Midbrain (tissue), 1 donor: ENCODE measurements at regions not wholly inside any gene's neighbourhood (a gene's known extent, or its start where the extent isn't known, plus 50 kb on each side); places are given as distances from the start of the nearest gene placed in this dataset.

ENCODE experiments used
- DNase-seq: peaks from one replicate; lab custom pipeline; 2025; lab: John Stamatoyannopoulos, UW

DNA sequence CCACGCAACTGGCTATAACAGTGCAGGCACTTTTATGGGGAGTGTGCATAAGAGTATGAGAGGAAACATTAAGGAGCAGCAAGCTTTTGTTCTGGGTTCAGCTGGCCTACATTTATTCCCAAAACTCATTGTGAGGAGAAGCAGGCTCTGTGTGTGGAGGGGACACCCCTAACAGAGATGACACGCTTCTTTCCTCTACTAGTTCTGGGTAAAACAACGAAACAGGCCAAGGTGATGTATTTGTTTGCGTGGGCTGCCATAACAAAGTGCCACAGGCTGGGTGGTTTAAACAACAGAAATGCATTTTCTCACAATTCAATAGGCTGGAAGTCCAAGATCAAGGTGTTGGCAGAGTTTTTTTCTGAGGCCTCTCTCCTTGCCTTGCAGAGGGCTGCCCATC, 488.6 kb downstream of the MID1IP1 start:
- no peak for DNase-seq

DNA sequence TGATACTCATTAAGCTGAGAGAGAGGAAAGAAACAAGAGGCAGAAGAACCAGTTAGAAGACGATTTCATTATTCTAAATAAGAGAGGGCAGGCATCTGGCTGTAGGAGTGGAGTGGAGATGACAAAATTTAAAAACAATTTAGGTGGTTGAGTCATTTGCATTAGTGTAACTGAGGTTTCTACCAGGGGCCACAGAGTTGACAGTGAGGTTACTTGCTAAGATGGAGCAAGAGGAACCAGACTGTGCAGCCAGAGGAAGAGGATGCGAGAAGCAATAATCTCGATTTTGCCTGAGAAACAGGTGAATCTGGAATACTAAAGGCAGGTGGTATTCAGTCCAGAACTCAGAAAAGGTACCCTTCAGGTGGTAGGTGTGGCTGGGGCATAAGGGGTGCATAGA, 491.9 kb downstream of the MID1IP1 start:
- DNase-seq = no peak

DNA sequence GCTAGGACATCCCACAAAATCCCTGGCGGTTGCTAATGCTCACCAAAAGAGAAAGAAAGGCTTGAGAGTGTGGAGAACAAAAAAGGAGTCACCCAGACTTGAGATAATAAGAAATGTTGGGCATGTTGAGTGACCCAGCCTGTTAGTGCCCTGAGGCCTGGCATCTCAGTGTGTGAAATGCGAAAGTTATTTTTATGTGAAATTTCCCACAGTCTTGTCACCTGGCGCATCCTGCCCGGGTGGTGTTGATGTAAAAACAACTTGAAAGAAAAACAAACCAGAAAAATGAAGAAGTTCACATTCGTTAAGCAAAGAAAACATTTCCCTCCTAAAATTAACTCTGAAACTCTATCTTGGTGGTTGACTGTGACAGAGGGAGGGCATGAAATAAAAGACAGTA, 495.2 kb downstream of the MID1IP1 start:
- DNase-seq = no peak

DNA sequence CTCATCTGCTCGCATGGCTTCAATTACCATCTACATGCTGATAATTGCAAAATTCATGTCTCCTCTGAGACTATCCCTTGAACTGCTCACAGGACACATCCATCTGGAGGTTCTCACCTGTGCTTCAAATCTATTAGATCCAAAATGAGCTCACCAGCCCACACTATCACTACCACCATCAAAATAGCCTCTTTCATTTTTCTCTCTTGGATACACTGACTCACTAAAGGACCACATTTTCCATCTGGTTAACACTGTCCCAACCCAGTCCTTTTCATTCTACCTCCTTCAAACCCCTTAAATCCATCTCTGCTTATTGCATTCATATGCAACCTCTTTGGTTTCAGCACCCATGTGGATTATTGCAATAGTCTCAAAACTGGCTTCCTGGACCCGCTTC, 497.6 kb downstream of the MID1IP1 start:
- DNase-seq = no peak

DNA sequence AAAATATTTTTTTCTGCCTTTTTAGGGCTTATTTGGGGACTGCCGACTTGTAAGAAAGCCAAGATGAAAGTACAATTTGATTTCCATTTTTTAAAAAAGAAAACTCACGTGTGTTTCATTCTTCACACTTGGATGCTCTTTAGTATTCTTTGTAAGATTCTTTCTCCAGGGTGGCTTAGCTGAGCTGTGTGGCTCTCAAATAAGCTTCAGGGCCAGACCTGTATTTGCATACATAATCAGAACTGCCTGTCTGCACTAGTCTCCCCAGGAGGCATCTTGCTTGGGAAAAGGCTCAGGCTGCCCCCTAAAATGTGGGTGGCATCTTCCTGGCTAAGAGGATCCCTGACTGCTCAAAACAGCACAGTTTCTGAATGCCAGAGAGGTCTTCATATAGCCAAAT, 498.4 kb downstream of the MID1IP1 start:
- no peak for DNase-seq

DNA sequence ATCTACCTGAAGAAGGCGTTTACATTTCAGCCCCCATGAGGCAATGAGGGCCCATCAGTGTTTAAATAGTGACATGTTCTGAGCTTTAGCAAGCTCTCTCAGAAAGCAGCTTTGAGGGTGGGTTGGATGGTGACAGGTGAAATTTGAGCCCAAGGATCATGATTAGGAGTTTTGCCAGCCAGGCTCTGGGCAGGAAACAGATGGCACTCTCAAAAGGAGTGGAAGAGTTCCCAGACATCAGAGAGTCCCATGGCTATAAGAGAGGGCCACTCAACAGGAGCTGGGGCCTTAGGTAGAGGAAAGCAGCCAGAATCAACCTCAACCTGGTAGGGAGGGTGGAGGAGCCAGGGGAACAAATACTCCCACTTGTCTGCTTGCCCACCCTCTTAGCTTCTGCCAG, 499.8 kb downstream of the MID1IP1 start:
- no peak for DNase-seq

DNA sequence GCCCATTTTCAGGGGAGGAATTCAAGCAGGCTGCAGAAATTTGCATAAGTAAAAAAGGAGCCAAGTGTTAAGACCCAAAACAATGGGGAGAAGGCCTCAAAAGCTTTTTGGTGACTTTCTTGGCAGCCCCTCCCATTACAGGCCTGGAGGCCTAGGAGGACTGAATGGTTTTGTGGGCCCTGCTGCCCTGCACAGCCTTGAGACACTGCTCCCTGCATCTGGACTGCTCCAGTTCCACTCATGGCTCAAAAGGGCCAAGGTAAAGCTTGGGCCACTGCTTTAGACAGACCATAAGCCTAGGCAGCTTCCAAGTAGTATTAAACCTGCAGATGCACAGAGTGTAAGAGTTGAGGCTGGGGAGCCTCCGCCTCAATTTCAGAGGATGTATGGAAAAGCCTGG, 501.6 kb downstream of the MID1IP1 start:
- DNase-seq = no peak

DNA sequence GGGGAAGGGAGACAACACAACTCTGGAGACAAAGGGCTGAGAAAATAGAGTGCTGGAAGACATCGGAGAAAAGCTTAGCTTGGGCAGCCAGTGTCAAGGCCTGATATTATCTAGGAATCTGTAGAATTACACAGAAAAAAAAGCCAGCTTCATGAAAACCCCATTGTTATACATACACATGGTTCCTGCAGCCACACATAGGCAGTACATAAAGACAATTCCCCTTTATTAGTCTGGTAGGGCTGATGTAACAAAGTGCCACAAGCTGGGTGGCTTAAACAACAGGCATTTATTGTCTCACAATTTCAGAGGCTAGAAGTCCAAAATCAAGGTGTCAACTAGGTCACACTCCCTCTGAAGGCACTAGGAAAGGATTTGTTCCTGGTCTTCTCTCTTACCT, 503.5 kb downstream of the MID1IP1 start:
- peak; percentile 27 for DNase-seq

DNA sequence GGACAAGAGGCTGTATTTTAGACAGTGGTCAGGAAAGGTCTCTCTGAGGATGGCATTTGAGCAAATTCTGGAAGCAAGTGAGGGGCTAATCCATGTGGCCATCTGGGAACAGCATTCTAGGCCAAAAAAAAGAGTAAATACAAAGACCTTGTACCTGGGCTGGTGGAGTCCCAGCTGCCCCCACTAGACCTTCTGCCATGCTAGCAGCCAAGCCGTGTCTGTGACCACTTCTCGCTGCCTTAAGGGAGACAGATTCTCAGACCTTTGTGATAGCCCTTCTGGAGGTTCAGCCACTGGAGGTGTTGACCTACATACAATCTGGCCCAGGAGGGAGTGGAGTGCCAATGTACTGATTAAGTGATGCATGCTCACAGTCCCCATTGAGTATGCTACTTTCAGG, 506.2 kb downstream of the MID1IP1 start:
- DNase-seq = no peak

DNA sequence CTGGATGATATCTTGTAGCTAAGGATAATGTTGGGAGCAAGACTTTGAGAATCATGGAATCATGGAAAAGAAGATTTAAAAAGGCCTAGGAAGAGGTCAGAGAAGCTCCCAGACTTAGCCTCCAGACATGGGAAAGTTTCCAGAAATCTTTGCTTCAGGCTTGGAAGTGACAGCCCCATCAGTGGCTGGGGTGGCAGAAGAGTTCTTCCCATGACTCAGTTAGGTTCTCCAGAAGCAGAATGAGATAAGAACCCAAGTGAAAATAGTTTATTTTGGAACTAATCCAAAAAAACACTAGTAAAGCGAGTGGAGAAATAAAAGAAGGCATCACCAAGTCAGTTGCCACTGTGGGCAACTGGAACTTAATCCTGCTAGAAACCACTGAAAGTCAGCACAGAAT, 506.9 kb downstream of the MID1IP1 start:
- DNase-seq = no peak

DNA sequence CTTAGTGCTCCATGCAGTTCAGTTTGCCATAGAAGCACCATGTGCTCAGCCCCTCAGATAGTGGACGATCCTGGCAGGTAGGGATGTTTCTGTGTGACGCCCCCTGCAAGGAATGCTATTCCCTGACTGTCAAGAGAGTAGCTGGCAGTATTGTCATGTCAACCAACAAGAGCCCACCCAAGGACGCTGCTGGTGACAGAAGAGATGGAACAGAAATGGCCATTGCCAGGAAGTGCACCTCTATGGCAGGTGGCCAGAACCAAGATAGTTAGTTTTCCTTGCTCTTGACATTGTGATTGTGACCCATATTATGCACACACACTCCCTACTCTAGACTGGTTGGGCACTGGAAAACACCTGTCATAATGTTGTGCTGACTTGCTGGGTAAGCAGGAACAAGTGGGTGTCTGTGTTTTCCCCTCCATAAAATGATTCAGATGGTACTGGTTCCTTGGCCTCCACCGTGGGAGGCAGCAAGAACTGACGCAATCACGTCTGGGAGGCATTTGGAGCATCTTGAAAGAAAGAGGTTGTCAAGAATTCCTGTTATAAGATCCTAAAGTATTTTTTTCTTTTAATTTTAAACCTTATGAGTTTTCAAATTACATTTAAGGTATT, 507.9 kb downstream of the MID1IP1 start:
- no peak for DNase-seq

DNA sequence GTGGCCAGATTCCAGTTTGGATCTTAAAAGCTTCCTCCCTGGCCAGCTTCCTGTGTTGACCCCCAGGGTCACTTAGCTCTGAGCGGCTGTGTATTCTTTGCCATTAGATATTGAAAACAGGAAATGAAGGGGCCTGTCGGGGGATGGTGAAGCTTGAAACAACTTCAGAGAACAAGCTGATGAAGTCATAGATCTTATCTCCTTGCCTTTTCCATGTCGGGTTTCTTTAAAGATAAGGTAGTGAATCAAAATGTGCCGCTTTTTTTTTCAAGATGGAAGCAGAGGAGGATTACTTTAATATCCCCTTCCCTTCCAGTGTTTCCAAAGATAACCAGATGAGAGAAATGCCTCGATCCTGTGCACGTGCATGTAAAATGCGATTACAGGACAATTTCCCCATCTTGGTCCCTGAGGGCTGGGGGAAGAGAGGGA, 508.5 kb downstream of the MID1IP1 start:
- DNase-seq = no peak

DNA sequence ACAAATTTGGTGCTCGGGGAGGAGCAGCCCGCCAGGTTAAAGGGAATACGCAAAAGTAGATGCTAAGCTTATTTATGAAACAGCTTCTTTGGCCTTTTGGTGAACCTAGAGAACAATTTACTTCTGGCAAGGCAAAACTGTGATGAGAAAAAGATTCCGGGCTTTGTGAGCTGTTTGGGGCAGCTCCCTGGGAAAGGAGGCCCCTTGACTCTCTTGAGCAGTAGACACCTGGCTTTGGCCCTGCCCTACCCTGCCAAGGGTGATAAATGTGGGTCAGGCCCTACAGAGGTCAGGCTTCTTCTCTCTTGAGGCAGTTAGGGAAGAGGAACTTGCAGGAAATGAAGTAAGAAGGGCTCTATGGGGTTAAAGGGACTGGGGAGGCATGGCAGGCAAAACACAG, 509.6 kb downstream of the MID1IP1 start:
- no peak for DNase-seq

DNA sequence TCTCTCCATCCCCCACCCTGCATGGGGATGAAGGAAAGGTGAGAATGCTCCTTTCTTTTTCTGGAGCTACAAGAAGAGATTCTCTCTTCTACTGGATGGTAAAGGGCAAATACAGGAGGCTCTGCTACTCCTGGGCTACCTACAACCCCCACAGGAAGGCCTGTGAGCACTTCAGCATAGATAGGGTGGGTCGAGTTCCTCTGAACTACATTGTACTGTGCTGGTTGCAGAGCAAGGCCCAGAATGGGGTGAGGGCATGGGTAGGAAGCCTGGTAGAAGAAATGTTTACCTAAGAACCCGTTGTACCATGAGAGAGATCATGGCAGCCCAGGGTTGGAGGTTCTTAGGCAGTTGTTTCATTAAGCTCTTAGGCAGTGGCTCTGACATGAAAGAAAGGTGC, 510.4 kb downstream of the MID1IP1 start:
- no peak for DNase-seq

DNA sequence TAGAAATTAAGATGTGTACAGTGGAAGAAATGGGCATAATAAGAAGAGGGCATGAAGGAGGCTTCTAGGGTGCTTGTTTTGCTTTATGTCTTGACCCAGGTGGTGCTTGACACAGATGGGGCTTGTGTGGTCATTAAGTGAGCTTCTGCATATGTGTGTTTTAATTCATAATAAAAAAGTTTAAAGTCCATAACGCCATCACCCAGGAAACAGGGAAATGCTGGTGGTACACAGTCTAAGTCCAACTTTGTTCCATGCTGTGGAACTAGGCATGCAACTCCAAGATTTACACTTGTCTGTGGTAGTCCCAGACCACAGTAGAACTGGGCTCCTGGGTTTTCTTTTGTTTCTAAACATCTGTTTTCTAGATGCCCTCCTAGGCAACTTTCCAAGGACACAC, 511.9 kb downstream of the MID1IP1 start:
- no peak for DNase-seq

DNA sequence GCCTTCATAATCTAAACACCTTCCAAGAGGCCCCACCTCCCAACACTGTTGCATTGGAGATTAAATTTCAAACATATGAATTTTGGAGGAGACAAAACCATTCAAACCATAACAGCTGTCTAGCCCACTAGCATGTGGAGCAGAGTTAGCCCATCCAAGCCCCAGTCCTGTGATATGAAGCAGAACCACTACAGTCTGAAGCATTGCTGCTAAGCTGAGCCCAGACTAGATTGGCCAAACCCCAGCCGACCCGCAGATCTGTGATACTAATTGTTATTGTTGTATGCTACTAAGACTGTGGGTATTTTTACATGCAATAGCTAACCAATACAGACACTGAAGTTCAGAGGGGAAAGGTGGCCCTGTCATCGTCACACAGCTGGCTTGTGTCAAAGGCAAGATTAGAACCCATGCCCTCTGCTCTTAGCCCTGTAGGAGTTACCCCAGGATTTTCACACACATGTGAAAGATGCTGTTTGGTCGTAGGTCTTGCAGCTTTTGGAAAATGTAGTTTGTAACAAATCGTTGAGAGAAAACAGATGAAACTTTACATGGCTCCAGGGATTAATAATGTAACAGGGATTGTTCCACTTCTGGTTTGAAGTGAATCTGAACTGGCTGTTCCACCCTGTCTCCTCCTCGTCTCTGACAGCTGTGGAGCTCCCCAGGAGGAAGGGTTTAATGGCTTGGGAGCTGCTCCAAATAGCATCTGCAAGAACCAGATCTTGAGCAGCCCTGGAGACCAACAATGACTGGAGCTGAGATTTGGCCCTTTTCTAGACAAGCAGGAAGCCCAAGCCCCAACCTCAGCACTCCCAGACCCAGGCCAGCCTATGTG, 517.5 kb downstream of the MID1IP1 start:
- no peak for DNase-seq

DNA sequence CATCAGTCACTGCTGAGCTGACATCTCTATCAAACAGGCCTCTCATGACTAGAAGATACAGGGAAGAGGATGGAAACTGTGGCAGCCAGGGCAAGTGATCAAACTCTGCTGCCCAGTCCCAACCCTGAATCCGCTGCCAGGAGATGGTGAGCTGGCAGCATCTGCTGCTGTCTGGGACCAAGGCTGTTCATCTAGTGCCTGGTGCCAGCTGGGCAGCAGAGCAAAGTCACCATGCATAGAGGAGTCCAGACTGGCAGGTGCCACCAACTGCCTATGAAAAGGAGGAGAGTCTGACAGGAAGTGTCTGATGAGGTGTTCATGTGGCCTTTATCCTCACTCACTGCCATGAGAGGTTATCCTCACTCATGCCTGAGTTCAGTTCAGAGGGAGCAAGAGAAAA, 518.9 kb downstream of the MID1IP1 start:
- no peak for DNase-seq

DNA sequence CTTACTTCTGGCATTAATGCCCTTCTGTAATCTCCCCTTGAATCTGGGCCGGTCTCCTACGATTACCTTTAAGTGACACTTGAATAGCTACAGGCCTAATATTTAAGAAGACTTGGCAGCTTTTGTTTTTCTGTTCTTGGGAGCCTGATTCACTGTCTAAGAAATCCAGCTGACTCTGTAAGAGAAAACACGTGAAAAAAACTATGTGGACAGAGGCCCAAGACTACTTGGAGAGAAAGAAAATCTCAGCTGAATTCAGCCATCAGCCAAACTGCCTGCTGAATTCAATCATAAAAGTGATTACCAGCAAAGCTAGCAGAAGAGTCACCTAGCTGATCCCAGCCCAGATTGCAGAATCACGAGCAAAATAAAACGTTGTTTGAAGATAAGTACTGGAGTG, 521.2 kb downstream of the MID1IP1 start:
- no peak for DNase-seq

DNA sequence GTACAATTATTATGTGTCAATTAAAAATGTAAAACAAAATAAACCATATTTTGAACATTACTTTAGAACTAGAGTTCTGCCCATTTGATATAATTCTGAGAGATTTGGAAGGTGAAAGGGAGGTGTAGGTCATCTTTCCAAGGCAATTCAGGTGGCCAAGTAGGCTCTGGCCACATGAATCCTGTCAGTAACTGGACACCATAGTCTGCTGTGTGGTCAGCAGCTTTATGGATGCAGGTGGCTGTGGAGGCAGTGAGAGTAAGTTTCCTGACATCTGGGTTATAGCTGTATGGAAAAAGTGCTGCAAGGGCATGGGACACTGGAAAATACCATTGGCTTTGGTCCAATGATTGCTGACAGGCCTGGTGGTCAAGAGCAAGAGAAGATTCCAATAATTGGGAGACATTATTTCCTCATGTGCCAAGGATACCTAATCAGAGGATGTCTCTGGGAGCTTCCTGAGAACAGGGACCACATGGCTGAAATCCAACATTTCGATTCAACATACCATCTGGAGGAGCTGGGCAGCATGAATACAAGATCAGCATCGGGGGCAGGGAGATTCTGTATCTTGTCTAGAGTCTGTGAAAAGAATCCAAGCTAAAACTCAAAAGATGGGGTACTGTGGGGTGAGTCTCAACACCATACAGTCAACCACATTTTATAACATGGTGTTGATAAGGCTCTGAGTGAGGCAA, 523.1 kb downstream of the MID1IP1 start:
- no peak for DNase-seq

DNA sequence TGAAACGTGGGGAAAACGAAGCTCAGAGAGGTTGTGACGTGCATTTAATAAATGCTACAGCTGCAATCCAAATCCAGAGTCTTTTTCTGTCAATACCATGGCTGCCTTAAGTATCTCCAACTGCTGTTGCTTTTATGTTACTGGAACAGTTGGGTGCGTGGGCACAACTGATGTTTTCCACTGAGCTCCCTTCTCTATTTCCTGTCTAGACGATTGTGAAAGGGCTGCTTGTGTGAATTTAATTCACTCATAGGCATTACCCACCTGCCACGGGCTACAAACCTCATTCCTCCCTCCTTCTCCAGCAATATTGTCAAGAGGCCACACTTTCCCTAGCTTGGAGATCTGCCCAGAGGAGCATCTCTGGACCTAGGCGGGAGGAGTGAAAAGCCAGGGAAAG, 526.0 kb downstream of the MID1IP1 start:
- no peak for DNase-seq

DNA sequence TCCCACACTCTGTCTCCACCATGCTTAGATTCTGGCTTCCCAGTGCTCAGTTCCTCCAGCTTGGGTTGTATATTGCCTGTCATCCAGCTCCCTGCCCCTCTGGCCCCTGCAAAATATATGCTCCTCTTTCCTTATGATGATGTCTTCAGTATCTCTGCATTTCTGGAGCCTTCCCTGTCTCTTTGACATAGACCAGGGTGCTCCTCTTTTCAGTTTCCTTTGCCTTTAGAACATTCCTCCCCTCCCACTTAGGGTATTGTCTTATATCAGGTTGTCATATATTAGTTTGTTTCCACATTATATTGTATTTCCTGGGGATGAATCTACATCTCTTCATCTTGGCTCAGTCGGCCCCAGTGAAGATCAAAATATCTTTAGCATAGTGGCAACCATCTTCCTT, 526.4 kb downstream of the MID1IP1 start:
- no peak for DNase-seq

DNA sequence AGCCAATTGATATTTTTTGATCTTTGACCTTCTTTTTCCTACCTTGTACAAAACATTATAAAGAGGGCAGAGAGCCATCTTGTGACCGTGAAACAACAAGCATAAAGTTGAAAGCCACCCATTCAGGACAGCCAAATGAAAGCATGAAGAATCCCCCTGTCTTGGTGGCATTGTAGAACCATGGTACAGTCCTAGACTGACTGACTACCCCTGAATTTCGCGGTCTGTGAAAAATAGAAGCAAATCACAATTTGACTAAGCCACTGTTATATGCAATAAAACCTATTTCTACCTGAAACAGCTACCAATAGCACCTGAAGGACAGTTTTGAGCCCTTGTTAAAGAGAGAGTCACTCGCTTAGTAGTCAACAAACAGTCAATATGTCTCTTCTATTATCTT, 527.4 kb downstream of the MID1IP1 start:
- no peak for DNase-seq

DNA sequence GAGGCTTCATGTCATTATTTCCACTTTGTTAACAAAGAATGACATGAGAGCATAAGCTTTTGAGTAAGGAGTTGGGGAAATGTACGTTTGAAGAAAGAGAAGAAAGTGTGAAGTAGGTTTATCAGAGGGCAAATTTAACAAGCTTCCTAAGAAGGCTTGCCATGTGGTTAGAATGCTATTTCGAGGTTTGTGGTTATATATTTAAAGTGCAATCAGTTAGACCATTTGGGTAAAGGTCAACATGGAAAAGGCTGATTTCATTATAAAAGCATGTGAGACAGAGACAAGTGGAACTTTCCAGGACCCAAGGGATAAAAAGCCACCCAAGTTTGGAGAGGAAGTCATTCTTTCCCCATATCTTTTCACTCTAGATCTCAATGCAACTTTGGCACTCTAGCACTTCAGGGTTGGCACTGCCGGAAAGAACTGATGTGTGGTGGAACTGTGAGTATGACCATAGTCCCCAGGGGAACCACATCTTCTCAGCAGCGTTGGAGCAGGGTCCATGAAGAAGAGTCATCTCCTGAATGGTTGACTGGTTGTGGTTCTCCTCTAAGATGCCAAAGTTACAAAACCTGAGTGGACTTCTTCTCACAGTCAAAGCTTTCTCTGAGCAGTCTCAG, 529.9 kb downstream of the MID1IP1 start:
- no peak for DNase-seq
